HuH-7.5 (cell line): ENCODE measurements at regions not wholly inside any gene's neighbourhood (a gene's known extent, or its start where the extent isn't known, plus 50 kb on each side); places are given as distances from the start of the nearest gene placed in this dataset.

Source experiments
- DNase-seq: peaks from one replicate; pipeline ENCODE4 v3.0.0; 2011; ENCODE audit warnings: low spot score

DNA sequence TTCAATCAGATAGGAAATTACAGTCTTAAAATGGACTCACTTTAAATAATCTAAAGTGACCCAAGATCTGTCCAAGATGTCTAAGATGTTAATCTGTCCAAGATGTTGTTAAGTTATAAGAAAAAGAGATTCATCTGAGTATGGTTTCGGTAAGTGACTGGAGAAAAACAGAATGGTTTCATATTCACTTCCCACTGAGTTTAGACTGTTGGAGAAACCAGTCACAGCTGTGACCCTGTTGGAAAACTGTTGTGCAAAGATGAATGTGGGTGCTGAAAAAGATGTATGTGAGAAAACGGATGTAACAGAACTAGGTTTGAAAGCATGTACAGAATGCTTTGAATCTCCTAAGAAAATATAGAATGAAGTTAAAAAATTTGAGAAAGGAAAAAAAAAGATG is 325.9 kb downstream of the COL12A1 start:
- DNase-seq = no peak

DNA sequence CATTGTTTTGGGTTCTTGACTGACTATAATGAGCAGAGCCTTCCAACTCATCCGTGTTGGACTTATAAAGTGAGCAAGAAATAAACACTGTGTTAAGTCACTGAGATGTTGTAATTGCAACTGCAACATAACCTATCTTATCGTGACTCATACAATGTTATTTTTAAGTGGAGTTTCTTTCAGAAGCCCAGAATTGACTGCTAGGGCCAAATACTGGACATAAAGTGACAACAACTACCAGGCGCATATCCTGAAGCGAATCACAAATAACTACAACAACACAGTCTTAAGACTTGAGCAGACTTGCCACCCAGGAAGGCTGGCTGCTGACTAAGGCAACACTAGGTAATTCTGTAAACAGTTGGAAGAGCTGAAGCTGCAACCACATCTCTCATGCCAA is 326.6 kb downstream of the COL12A1 start:
- no peak for DNase-seq

DNA sequence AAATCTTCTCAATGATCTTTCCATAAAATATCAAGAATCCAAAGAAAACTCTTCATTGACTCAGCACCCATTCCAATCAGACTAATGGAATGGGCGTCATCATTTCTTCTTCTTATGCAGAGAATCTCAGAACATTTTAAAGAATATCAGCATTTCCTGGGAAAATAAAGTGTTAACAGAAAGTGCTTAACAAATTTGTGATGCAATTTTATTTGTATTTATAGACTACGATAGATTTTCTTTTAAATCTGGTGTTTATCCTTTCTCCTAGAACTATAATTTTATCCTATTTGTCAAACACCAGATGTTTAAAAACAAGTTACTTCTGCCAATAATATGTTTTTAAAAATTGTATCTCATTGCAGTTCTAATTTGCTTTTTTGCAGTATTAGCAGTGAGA is 330.7 kb downstream of the COL12A1 start:
- DNase-seq = no peak

DNA sequence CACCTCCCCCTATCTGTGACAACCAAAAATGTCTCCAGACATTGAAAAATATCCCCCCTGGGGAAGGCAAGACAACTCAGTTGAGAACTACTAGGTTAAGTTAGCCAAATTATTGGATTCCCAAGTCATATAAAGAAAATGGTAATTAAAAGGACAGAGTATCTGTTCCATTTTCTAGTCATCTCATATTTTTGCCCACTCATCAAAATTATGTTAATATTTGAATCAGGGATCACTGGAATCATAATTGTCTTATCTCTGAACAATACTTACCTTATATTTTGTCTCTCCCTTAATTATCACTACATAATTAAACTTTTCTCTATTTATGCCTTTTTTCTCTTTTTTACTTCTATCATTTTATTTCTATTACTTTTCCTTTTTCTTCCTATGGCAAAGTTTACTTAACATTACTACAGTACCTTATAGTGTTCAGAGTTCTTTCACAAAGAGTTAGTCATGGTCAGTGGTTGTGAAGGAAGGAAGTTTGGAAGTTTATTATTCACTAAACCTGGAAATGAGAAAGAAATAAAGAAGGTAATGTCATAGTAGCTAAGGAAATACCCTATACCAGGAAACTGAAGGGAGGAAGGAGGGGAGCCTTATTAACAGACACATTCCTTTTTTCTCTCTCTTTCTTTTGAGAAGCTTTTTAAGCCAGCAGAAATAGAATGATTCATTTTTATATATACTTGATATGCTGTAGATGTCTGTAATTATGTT is 332.9 kb downstream of the COL12A1 start:
- no peak for DNase-seq

DNA sequence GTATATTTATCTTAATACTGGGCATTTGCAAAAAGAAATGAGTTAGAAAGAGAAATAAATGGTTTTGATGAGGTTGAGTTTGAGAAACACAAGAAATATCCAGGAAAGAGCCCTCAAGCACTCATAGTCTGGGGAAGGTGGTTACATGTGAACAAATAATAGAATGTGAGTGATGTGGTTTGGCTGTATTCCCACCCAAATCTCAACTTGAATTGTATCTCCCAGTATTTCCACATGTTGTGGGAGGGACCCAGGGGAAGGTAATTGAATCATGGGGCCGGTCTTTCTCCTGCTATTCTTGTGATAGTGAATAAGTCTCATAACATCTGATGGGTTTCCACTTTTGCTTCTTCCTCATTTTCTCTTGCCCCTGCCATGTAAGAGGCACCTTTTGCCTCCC is 334.1 kb downstream of the COL12A1 start:
- no peak for DNase-seq

DNA sequence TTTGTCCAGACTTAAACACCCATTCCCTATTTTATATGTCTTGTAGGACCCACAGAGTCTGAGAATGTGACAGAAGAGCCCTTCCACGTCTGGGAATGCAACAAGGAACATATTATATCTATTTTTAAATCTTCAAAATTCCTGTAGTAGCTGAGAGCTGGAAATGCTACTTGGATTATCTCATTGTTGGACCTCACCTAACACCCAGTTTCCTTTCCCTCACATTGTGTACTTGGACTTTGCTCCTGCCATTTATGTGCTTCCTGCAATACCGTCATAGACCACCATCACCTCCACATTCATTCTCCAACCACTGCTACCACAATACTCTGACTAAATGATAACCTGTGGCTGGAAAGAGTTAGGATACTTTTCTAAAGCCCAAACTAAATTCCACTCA is 335.4 kb downstream of the COL12A1 start:
- peak; percentile 14 for DNase-seq

DNA sequence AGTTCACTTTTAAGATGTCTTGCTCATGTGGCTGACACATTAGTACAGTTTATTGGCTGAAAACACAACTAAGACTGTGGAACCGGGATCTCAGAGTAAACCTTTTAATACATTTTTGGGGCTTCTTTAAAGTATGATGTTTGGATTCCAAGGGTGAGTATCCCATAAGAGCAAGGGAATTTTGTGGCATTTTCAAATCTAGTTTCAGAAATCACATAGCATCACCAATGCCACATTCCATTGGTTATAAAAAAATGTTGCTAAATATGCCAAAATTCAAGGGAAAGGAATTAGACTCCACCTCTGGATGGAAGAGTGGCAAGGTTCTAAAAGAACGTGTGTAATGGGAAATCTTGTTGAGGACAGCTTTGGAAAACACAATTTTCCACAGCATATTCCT is 338.6 kb downstream of the COL12A1 start:
- no peak for DNase-seq

DNA sequence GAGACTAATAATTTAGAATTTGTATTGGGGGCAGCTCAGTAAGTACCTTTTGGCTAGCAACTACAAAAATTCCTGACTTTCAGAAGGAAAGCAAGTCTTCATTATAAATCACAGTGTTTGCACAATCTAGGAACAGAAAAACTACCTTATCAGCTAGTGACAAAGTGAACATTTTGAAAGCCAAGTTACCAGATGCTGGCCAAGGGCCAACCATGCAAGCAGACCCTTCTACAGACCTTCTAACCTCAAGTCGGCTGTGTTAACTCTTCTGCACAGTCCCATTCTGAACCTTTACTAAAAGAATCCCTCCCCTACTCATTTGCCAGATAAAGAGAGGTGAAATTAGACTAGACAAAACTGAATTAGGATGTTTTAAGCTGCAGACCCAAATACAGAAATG is 341.9 kb downstream of the COL12A1 start:
- no peak for DNase-seq

DNA sequence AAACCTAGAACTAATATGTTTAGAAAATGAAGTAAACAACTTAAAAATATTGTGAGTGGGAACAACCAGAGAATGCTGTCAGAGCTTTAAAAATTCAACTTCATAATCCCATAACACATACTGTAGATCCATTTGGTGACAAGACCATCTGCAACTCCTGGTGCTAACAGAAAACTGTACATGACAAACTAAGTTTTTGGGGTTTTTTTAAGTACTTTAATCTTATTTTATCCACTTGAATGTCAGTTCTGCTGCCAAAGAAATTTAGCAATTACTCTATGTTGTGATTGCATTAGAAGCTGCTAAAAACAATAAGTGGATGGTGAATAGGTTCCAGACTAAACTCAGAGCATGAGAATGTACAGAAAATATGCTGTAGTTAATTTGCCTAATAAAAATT is 345.4 kb downstream of the COL12A1 start:
- no peak for DNase-seq

DNA sequence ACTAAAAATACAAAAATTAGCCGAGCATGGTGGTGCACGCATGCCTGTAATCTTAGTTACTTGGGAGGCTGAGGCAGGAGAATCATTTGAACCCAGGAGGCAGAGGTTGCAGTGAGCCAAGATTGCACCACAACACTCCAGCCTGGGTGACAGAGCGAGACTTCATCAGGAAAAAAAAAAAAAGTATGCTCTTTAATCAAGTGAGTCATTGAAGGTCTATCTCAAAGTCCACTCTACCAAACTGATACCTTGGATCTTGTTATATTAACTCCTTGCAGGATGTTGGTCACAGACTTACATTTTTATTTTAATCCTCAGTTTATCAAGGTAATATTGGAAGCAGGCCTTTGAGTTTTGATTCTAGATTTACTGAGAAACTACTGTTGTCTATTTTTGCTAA is 348.7 kb downstream of the COL12A1 start:
- DNase-seq = no peak

DNA sequence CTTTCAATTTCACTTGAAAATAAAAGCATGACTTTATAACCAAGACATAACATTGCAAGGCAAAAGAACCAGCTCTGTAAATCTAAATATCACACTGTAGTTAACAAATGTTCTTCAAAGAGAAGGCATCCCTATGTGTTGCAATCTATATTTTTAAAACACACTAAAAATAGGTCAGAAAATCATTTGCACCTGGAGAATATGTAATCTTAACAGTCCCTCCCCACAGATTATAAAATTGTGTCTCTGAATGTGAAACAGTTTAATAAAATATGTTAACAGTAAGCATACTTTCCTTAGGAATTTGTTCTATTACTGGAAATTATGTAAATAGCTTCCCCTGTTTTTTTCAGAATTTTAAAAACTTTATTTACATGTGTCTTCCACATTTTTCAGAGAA is 351.9 kb downstream of the COL12A1 start:
- DNase-seq = no peak

DNA sequence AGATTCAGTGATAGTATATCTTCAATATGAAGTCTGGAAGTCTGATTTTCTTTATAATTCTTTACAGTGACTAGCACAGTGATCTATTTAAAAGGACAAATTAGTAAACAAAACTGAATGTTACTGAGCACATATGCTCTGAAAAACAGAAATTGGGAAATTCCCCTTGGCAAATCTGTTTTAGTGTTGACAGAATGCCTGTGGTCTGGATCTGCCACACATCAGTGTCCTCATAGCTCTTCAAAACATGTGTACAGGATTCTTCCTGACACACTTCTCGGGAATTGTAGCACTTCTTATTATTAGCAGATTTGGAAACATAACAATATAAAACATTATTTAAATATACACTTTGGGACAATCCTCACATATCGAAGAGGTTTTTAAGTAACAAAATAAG is 354.3 kb downstream of the COL12A1 start:
- DNase-seq = no peak

DNA sequence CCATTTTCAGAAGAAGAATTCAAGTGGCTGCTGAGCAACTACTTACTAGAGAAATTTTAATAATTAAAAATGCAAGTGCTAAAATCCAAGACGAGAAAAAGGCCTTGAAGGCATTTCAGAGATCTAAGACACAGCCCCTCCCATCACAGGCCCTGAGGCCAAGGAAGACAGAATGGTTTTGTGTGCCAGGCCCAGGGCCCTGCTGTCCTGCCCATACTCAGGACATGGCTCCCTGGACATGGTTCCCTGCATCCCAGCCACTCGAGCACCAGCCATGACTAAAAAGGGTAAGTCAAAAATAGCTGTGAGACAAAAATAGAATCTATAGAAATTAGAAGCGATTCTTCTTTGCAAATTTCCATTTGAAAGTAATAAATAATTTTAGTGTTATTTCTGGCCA is 364.9 kb downstream of the COL12A1 start:
- no peak for DNase-seq

DNA sequence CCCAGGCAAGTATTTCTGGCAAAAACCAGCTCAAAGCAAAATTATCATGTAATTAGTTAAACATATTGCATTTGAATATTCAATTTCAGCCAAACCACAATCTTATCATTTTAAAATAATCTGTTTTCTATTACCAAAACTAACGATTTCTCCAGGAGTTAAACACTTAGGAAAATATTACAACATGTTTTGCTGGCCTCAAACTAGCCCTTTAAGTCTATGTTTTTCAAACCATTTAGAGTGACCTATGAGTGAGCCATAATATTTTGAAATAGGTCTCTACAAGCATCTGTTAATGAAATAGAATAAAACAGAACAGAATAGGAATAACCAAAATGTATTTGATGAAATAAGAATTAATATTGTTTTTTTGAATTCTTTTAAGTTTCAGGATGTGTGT is 370.9 kb downstream of the COL12A1 start:
- no peak for DNase-seq

DNA sequence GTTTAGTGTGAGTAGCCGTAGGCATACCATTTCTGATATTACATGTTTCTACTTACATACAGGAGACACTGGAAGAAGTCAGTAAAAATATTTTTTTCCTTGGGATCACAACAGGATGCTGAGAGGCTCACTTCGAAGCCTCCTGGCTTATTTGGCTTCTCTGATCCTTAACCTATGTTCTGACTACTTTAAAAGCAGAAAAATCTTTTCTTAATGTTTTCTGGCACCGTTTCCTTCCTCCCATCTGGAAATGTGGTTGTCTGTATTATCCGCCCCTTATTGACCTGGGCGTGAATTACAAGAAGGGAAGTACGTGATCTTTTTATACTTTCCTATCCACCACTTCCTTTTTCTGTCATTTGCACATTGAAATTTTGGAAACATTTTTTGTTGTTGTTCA is 379.6 kb downstream of the COL12A1 start:
- no peak for DNase-seq

DNA sequence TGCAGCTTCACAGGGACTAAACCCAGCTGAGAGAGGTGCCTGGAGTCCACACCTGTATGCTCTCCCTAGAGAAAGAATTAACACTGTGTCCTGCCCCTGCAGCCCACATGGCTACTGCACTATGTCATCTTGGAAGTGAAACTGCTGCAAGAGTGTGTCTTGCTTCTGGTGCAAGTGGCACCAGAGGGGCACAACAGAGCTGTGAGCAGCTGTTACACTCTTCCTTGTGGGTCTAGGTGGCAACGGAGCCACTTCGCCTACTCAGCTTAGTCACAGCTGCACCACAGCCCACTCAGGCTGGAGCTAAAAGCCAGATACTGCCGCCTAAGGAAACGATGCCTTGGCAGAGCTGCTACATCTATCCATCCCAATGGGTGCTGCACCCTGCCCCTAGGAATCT is 391.4 kb downstream of the COL12A1 start:
- no peak for DNase-seq

DNA sequence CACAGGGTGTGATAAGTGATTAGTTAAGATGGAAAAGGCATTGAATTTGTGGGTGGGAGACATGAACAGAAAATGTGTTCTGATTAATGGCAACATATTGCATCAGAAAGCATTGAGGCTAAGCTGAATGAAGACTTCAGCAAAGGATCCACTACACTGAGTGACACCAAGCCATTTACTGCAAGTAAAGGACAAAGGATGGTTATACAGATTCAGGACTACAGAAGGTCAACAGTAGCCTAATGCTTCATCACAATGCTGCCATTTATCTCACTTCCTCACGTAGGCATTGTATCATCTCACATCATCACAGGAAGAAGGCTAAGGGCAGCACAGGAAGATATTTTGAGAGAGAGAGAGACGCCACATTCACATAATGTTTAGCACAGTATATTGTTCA is 398.2 kb downstream of the COL12A1 start:
- no peak for DNase-seq

DNA sequence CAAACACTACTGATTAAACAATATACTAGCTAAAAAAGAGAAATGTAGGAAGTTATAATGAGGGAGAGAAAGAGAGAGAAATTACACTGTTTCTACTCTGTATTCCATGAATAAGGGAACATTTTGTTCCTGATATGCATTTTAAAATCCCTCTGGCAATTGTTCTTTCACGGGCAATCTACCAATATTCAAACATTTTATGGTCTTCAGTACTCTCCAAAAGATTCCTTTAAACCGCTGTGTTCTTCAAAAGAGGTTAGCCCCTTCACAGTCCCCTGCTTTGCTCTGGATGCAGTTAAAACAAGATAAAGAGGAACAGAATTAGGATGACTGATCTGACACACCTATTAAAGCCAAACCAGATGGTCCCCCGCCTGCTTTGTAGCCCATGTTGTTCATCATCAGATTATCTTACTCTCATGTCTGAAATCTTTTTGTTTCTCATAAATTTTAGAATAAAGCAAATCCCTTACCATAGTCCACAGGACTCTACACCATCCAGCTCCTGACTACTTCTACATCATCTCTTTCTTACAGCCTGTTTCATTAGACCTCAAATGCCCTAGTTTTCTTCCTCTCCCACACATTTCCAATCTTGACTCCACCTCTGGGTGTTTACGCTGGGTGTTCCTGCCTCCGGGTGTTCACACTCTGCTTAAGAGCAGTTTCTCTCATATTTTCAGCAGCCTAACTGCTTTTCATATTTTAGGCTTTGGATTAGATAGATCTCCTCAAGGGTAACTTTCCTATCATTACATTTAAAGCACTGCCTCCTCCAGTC is 399.7 kb downstream of the COL12A1 start:
- no peak for DNase-seq

DNA sequence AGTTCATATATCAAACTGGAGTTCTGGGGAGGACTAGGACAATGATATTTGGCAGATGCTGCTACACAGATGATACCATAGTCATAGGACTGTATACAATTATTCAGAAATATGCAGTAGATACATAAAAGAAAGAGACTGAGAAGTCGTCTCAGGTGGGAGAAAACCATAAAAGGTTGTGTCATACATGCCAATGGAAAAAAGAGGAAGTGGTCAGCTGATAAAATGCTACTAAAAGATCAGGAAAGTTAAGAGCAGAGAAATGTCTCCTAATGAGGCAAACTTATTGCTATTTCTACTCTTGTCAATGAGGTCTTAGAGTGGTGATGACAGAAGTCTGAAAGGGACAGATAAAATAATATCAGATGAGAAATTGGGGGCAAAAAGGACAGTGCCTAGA is 407.6 kb downstream of the COL12A1 start:
- DNase-seq = no peak

DNA sequence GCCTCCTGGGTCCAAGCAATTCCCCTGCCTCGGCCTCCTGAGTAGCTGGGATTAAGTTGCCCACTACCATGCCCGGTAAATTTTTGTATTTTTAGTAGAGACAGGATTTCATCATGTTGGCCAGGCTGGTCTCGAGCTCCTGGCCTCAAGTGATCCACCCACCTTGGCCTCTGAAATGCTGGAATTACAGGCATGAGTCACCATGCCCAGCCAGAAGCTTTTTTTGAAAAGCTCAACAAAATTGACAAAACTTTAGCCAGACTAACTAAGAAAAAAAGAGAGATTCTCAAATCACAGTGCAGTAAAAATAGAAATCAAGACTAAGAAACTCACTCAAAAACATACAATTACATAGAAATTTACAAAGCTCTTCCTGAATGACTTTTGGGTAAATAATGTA is 420.6 kb downstream of the COL12A1 start:
- DNase-seq = no peak

DNA sequence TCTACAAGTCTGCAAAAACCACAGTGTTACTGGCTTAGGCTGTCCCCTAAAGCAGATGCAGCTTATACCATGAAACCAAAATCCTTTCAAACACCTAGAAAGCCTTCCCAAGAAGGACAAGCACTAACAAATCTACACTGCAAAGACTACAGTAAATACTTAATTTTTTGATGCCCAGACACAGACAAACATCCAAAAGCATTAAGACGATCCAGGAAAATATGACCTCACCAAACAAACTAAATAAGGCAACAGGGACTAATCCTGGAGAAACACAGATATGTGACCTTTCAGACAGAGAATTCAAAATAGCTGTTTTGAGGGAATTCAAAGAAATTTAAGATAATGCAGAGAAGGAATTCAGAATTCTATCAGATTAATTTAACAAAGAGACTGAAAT is 423.5 kb downstream of the COL12A1 start:
- DNase-seq = no peak

DNA sequence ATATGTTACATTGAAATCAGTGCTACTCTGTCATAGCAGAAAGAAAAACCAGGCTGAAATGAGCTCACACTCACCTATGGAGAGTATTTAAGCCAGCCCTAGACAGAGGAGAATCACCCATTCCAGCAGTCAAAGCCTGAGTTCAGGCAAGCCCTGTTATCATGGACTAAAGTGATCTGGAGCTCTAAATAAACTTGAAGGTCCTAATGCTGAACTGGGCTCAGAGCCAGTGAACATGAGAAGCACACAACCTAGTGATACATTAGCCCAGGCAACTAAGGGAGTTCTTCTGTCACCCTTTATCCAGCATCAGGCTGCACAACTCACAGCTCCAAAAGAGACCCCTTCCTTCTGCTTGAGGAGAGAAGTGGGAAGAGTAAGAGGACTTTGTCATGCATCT is 425.0 kb downstream of the COL12A1 start:
- DNase-seq = no peak

DNA sequence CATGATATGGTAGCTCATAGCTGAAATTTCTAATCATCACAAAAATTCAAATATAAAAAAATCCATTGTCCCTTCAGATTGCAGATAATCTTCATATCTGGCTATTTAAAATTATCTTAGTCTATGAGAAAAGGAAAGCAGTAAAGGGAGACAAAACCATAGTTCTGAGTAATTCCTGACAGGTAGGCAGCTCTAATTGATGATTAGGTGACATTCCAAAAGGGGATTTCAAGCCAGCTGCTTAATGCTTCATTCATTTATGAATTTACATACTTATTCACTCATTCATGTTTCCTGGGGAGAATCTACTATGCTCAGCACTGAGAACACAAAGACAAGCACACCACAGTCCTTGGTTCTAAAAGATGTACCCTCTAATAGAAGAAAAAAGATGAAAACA is 437.1 kb downstream of the COL12A1 start:
- DNase-seq = no peak

DNA sequence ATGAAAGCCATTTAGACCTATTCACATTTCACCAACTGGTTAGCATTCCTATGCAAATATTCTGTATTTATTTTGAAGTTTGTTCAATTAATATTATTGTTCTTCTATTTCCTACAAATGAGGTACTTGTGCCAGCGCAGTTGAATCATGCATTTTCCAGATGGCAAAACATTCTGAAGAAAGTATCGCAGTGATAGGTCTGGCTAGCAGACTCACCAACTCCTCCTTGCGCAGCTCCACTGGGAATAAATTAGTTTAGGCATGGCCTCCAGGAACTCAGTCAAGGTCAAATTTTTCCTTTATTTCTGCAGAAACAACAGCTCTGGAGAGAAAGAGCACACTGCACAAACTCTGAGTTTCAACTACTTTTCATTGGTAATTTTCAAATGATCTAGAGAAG is 437.7 kb downstream of the COL12A1 start:
- DNase-seq = no peak
